ENCODE measurements at regions not wholly inside any gene's neighbourhood (a gene's known extent, or its start where the extent isn't known, plus 50 kb on each side); places are given as distances from the start of the nearest gene placed in this dataset.

DNA sequence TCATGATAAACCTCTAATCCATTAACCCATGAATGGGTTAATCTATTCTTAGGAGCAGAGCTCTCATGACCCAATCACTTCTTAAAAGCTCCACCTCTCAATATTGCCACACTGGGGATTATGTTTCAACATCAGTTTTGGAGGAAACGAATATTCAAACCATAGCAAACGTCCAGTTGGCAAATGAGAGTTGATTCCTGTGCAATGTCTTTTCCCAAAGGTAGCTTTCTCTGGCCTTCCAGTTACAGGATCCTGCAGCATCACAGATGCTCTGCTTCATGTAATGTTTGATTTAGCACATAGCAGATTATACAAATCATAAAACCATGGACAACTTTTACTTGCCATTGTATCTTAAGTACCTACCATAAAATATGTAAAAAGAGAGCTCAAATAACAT lies 481.0 kb downstream of the TNS1 start:
- peaks cover 0 to 12% (median 1%) of the 10 kb centered on the region in 5 donors for H3K4me1 ChIP-seq (ENCODE audit: control insufficient read depth in 5 of 5, insufficient read depth in 5 of 5, low read length in 5 of 5)
- H3K36me3 ChIP-seq (ENCODE audit: control insufficient read depth in 4 of 4, insufficient read depth in 4 of 4, low read length in 4 of 4): no peaks in the 10 kb centered on the region
- H3K9me3 ChIP-seq (ENCODE audit: control insufficient read depth in 4 of 4, insufficient read depth in 3 of 4, low read length in 3 of 4): no peaks in the 10 kb centered on the region
- no peak overlapping the region for H3K27ac ChIP-seq (ENCODE audit: low read depth in 1 of 2, low read length in 1 of 2)
- no peaks in the 10 kb centered on the region for H3K27me3 ChIP-seq (ENCODE audit: control insufficient read depth in 3 of 3, insufficient read depth in 3 of 3, low read length in 2 of 3)
- whole genome bisulfite sequencing, 2 donors: 14 to 33% methylated on average over 2 of the region's 2 CpGs
- H3K9ac ChIP-seq (ENCODE audit: insufficient read depth in 1 of 2, low read length in 2 of 2): no peak overlapping the region
- no peak overlapping the region for H3K4me3 ChIP-seq
- TF ChIP-seq, protein P1, sequence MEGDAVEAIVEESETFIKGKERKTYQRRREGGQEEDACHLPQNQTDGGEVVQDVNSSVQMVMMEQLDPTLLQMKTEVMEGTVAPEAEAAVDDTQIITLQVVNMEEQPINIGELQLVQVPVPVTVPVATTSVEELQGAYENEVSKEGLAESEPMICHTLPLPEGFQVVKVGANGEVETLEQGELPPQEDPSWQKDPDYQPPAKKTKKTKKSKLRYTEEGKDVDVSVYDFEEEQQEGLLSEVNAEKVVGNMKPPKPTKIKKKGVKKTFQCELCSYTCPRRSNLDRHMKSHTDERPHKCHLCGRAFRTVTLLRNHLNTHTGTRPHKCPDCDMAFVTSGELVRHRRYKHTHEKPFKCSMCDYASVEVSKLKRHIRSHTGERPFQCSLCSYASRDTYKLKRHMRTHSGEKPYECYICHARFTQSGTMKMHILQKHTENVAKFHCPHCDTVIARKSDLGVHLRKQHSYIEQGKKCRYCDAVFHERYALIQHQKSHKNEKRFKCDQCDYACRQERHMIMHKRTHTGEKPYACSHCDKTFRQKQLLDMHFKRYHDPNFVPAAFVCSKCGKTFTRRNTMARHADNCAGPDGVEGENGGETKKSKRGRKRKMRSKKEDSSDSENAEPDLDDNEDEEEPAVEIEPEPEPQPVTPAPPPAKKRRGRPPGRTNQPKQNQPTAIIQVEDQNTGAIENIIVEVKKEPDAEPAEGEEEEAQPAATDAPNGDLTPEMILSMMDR (IDR thresholded peaks at IDR 0.05; ENCODE audit: control extremely low read depth, extremely low read depth): no peak
- ATAC-seq (ENCODE audit: insufficient read depth, low FRiP score) (no peak), DNase-seq (peak in 2 of 3 donors; percentile 26 to 47)

DNA sequence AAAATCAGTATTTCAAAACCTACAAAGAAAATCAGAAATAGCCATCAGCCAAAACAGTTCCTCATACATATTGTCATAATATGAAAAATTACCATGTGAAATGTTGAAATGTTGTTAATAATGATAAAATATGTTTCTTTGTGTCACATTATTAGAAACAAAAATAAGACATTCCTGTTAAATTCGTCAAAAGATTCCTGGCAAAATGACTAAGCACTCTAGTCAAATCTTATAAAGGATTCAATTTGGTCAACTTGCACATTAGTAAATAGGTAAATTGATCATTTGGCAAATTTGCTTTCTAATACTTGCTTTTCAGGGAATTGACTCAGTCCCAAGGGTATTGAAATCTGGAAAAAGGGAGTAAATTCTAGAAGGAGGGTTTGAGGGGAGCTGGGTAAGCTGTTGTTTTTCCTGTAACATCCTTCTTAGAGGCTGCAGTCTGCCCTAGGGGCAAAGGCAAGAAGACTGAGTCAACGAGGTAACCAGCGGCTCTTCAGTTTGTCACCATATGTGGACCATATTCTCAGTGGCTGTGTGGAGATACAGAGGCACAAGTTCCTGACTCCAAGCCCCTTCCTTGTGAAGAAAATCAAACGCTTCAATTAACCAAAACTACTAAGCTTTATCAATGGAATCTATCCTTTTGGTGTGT lies 482.3 kb downstream of the TNS1 start:
- Histone ChIP-seq H3K9me3 (ENCODE audit: control insufficient read depth in 4 of 4, insufficient read depth in 3 of 4, low read length in 3 of 4) (no peaks in the 10 kb centered on the region), H3K4me1 (ENCODE audit: control insufficient read depth in 5 of 5, insufficient read depth in 5 of 5, low read length in 5 of 5) (peaks cover 0 to 12% (median 1%) of the 10 kb centered on the region in 5 donors), H3K27ac (ENCODE audit: low read depth in 1 of 2, low read length in 1 of 2) (no peak overlapping the region), H3K4me3 (no peak overlapping the region), H3K27me3 (ENCODE audit: control insufficient read depth in 3 of 3, insufficient read depth in 3 of 3, low read length in 2 of 3) (no peaks in the 10 kb centered on the region), H3K36me3 (ENCODE audit: control insufficient read depth in 4 of 4, insufficient read depth in 4 of 4, low read length in 4 of 4) (no peaks in the 10 kb centered on the region), H3K9ac (ENCODE audit: insufficient read depth in 1 of 2, low read length in 2 of 2) (no peak overlapping the region)
- WGBS, 2 donors: 86 to 90% methylated on average over 4 of the region's 4 CpGs
- ATAC-seq (ENCODE audit: insufficient read depth, low FRiP score) (no peak), DNase-seq (no peak)
- TF ChIP-seq, protein P1 (IDR thresholded peaks at IDR 0.05; ENCODE audit: control extremely low read depth, extremely low read depth): no peak

DNA sequence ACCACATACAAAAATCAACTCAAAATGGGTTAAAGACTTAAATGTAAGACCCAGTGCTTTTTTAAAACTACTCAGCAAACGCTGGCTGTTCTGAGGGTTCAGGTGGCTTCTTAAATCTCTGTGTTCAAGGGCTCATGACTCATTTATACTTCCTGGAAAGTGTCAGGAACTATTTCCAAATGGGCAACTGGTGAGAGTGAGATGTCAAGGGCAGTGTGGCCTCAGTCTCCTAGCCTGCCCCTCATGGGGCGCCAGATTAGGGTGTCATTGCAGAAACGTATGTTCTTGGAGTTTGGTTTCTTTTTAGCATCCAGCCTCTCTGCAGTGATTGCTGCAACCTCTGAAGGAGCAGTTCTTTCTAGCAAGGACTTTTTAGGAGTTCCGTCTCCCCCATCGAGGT lies 485.4 kb downstream of the TNS1 start:
- TF ChIP-seq, protein P1 (IDR thresholded peaks at IDR 0.05; ENCODE audit: control extremely low read depth, extremely low read depth): no peak
- H3K4me1 ChIP-seq (ENCODE audit: control insufficient read depth in 5 of 5, insufficient read depth in 5 of 5, low read length in 5 of 5): peaks cover 0 to 6% (median 1%) of the 10 kb centered on the region in 5 donors
- 76 to 84% methylated on average over 5 of the region's 5 CpGs for WGBS, 2 donors
- ATAC-seq (ENCODE audit: insufficient read depth, low FRiP score) (no peak), DNase-seq (no peak)
- H3K9me3 ChIP-seq (ENCODE audit: control insufficient read depth in 4 of 4, insufficient read depth in 3 of 4, low read length in 3 of 4): no peaks in the 10 kb centered on the region
- no peak overlapping the region for H3K4me3 ChIP-seq
- H3K27ac ChIP-seq (ENCODE audit: low read depth in 1 of 2, low read length in 1 of 2): no peak overlapping the region
- H3K27me3 ChIP-seq (ENCODE audit: control insufficient read depth in 3 of 3, insufficient read depth in 3 of 3, low read length in 2 of 3): no peaks in the 10 kb centered on the region
- no peaks in the 10 kb centered on the region for H3K36me3 ChIP-seq (ENCODE audit: control insufficient read depth in 4 of 4, insufficient read depth in 4 of 4, low read length in 4 of 4)
- H3K9ac ChIP-seq (ENCODE audit: insufficient read depth in 1 of 2, low read length in 2 of 2): no peak overlapping the region
